ENCODE measurements at regions not wholly inside any gene's neighbourhood (a gene's known extent, or its start where the extent isn't known, plus 50 kb on each side); places are given as distances from the start of the nearest gene placed in this dataset.
A peak's percentile ranks its signal among the peaks of the same experiment; 100 is the strongest.

DNA sequence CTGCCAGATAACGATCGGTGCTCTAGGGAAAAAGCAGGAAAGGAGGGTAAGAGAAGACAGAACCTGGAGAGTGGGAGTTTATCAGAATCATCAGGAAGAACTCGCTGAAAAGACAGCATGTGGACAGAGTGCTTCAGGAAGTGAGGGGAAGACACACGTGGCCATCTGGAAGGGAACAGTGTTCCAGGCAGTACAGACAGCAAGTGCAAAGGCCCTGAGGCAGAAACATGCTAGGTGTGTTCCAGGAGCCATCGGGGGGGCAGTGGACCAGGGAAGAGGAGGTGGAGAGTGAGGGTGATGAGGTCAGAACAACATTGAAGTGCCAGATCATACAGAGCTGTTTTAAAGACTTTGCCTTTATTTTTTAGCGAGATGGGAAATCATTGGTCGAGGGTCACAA is 354.3 kb upstream of the CNR1 start (continued):
- TF ChIP-seq CREB1 (CRISPR knock-in tag; IDR thresholded peaks at IDR 0.05; ENCODE audit: low read depth) = no peak
- no peak for TF ChIP-seq JUNB (IDR thresholded peaks at IDR 0.05; ENCODE audit: unreplicated experiment)
- no peak for TF ChIP-seq CTCF (conservative IDR thresholded peaks at IDR 0.05; ENCODE audit: low read depth in 2 of 2)

- Histone ChIP-seq H3K79me2 (replicated peaks; ENCODE audit: insufficient read depth) (no peaks in the 10 kb centered on the region), H3F3A (replicated peaks; ENCODE audit: low read depth) (no peaks in the 10 kb centered on the region), H3K27ac (ENCODE audit: low read depth) (no peak overlapping the region), H2AFZ (peak overlapping the region; percentile 0), H3K9me2 (ENCODE audit: insufficient read depth) (0 out of 2 replicates have a peak, but pooled peaks cover 4% of the 10 kb centered on the region), H3K4me1 (ENCODE audit: insufficient read depth) (no peaks in the 10 kb centered on the region), H3K4me3 (no peak overlapping the region), H4K20me1 (replicated peaks; ENCODE audit: insufficient read depth) (no peaks in the 10 kb centered on the region), H3K4me2 (no peak overlapping the region), H3K27me3 (ENCODE audit: insufficient read depth) (no peaks in the 10 kb centered on the region), H3K36me3 (ENCODE audit: insufficient read depth) (no peaks in the 10 kb centered on the region)
- Mint-ChIP-seq H3K36me3 (ENCODE audit: low read depth) (peaks cover 2% of the 10 kb centered on the region; the same call in 1 of the 3 replicates), H3K27ac (no peak overlapping the region), H3K9me3 (no peaks in the 10 kb centered on the region; the same call in 1 of the 3 replicates), H3K27me3 (ENCODE audit: insufficient read depth, low read depth, poor library complexity) (peaks cover 2% of the 10 kb centered on the region), H3K4me1 (no peaks in the 10 kb centered on the region), H3K4me3 (no peak overlapping the region)
- no peak for ATAC-seq
- DNase-seq (ENCODE audit: low spot score) = no peak
- TF ChIP-seq NANOG (IDR thresholded peaks at IDR 0.05; ENCODE audit: borderline replicate concordance) = no peak
- TF ChIP-seq CTCF (conservative IDR thresholded peaks at IDR 0.05; ENCODE audit: low read depth in 2 of 2) = no peak
- TF ChIP-seq EZH2phosphoT487 (IDR thresholded peaks at IDR 0.05; ENCODE audit: unreplicated experiment) = no peak
- TF ChIP-seq JUNB (IDR thresholded peaks at IDR 0.05; ENCODE audit: unreplicated experiment) = no peak
- no peak for TF ChIP-seq ZNF331 (CRISPR knock-in tag; IDR thresholded peaks at IDR 0.05; ENCODE audit: low read depth)
- TF ChIP-seq, protein P1, sequence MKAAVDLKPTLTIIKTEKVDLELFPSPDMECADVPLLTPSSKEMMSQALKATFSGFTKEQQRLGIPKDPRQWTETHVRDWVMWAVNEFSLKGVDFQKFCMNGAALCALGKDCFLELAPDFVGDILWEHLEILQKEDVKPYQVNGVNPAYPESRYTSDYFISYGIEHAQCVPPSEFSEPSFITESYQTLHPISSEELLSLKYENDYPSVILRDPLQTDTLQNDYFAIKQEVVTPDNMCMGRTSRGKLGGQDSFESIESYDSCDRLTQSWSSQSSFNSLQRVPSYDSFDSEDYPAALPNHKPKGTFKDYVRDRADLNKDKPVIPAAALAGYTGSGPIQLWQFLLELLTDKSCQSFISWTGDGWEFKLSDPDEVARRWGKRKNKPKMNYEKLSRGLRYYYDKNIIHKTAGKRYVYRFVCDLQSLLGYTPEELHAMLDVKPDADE (IDR thresholded peaks at IDR 0.05) = no peak
- no peak for TF ChIP-seq EZH2 (IDR thresholded peaks at IDR 0.05; ENCODE audit: low read depth, unreplicated experiment)
- no peak for TF ChIP-seq REST (IDR thresholded peaks at IDR 0.05; ENCODE audit: unreplicated experiment)
- no peak for TF ChIP-seq STAT1 (IDR thresholded peaks at IDR 0.05; ENCODE audit: unreplicated experiment)
- TF ChIP-seq POLR2AphosphoS5 (IDR thresholded peaks at IDR 0.05; ENCODE audit: low read depth) = no peak
- TF ChIP-seq ZNF114 (CRISPR knock-in tag; IDR thresholded peaks at IDR 0.05) = no peak
Measured at GRCh38 chr6:88520017-88520338, 353.8 kb upstream of the CNR1 start.
